Stomach (tissue), 4 donors: ENCODE measurements at regions not wholly inside any gene's neighbourhood (a gene's known extent, or its start where the extent isn't known, plus 50 kb on each side); places are given as distances from the start of the nearest gene placed in this dataset.
"Not testable (repeated sequence)": the region's sequence is repeated elsewhere in the genome, so short reads cannot be mapped to it uniquely, and the experiment has no call there.

ENCODE experiments used
- CTCF ChIP-seq, 7 experiments: fragments of 450-650 bp in 4 of 7; fragments of 200-600 bp in 3 of 7; sonication (generic) in 3 of 7; IDR thresholded peaks; one replicate each; pipeline ENCODE4 v1.5.1; 2016 to 2019; ENCODE audit warnings: antibody characterized with exemption in 7 of 7, control low read depth in 2 of 7, mild to moderate bottlenecking in 1 of 7
- EP300 ChIP-seq: sonication (generic); formaldehyde crosslinking; IDR thresholded peaks from one replicate; pipeline ENCODE4 v1.6.1; 2017; ENCODE audit warnings: antibody characterized with exemption
- POLR2A ChIP-seq, 4 donors: fragments of 450-650 bp; IDR thresholded peaks; one replicate each; pipeline ENCODE4 v1.6.1; 2016; ENCODE audit warnings: antibody characterized with exemption in 4 of 4, control low read depth in 2 of 4, mild to moderate bottlenecking in 1 of 4, moderate library complexity in 1 of 4
- POLR2AphosphoS5 ChIP-seq, 3 donors: sonication (generic); formaldehyde crosslinking; IDR thresholded peaks; one replicate each; pipeline ENCODE4 v1.6.1; 2016; ENCODE audit warnings: antibody characterized with exemption in 3 of 3

DNA sequence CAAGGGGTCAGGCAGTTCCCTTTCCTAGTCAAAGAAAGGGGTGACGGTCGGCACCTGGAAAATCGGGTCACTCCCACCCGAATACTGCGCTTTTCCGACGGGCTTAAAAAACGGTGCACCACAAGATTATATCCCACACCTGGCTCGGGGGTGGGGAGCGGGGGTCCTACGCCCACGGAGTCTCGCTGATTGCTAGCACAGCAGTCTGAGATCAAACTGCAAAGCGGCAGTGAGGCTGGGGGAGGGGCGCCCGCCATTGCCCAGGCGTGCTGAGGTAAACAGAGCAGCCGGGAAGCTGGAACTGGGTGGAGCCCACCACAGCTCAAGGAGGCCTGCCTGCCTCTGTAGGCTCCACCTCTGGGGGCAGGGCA lies 1890.5 kb upstream of the FLRT2 start:
- not testable (repeated sequence) for TF ChIP-seq CTCF (IDR thresholded peaks at IDR 0.05); POLR2A (IDR thresholded peaks at IDR 0.05); EP300; POLR2AphosphoS5 (IDR thresholded peaks at IDR 0.05)
